Hematopoietic multipotent progenitor cell treated with erythropoietin and hydrocortisone succinate and interleukin-3 and kit ligand, for 8 days (in vitro differentiated cells): ENCODE measurements at regions not wholly inside any gene's neighbourhood (a gene's known extent, or its start where the extent isn't known, plus 50 kb on each side); places are given as distances from the start of the nearest gene placed in this dataset.

Experiments
- DNase-seq: peaks from one replicate; pipeline ENCODE4 v3.0.0-alpha.2; 2015

DNA sequence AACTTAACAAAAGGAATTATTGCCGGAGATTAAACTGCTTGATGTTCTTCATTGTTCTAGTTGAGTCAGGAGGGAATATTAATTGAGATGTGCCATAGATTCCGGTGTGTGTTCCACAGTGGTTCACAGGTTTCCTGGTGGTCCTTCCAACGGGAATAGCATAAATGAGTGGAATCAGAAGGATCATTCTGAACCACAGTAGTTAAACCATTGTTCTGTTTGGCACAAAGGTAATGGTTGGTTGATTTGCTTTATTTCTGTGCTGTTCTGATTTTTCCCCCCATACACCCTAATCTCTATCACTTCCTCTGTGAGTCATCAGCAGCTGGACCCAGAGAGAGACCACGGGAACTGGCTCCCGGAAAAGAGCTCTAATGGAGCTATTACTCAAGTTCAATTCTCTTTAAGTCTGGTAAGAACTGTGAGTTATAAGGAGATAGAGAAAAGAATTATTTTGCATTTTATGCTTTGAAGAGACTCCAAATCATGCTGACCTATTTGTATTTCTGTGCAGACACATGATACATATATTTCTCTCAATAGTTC, 627.2 kb downstream of the ZIC1 start:
- DNase-seq: no peak

GRCh38 chr3:148042663-148043445, 633.7 kb downstream of the ZIC1 start:
- DNase-seq: no peak

DNA sequence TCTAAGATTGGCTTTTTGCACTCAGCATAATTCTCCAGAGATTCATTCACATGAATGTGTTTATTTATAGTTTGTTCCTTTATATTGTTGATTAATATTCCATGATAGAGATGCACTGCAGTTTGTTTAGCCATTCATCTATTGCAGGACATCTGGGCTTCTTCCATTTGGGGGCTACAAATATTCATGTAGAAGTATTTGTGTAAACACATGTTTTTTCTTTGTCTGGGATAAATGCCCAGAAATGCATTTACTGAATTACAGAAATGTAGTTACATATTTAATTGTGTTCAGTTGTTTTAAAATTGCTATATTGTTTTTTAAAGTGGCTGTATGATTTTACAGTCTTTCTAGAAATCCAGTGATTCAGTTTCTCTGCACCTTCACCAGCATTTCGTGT, 635.0 kb downstream of the ZIC1 start:
- no peak for DNase-seq

DNA sequence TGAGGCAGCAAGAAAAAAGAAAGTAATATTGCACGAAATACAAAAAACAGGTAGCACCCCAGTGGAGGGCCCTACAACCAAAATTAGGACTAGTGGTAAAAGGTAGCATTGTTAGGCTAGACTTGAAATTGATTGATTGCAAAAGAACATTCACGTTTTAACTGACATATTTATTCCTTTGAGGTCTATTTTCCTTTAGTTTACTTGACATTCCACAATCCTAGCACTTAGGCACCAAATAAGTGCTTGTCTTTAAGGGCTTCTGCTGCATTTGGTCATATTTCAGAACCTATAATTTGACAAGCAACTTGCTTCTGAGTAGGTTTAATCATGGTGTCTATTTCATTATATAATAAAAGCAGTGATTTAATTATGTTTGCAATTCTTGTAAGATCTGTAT, 642.7 kb upstream of the AGTR1 start:
- no peak for DNase-seq

- no peak for DNase-seq
These were observed 635.1 kb upstream of the AGTR1 start for GRCh38 chr3:148062590-148062989.

GRCh38 chr3:148066802-148067201, 630.9 kb upstream of the AGTR1 start:
- no peak for DNase-seq

DNA sequence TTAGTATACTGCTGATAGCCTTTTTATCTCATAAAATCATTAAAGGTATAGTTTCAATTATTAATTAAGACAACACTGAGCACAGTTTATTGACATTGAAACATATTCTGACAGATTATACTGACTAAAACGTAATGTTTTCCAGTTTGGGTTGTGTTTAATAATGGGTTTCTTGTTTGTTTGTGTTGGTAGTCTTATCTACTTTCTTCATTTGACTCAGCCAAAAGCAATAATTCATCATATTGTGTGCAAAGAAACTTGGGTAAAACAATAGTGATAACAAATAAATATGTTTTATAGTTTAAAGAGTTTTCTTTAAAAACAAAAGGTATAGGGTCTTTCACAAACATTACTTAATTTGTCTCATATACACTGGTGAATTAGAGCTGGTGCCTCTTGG, 629.2 kb upstream of the AGTR1 start:
- DNase-seq: no peak

DNA sequence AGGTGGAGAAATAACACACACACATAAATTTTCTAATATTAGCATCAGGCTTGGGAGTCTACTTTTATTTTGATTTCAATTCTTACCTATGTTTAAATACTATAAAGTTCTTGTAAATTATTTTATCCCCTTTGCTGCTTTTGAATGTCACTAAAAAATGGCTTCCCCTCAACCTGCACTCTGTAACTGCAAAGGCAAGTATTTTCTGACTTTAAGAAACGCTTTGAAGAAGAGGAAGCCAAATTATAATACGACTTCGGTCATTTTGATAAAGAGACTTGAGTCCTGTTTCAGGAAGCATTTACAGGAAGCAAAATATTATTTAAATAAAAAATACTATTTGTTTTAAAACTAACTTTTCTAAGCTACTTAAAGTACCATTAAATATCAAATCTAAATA, 627.7 kb upstream of the AGTR1 start:
- DNase-seq: no peak

DNA sequence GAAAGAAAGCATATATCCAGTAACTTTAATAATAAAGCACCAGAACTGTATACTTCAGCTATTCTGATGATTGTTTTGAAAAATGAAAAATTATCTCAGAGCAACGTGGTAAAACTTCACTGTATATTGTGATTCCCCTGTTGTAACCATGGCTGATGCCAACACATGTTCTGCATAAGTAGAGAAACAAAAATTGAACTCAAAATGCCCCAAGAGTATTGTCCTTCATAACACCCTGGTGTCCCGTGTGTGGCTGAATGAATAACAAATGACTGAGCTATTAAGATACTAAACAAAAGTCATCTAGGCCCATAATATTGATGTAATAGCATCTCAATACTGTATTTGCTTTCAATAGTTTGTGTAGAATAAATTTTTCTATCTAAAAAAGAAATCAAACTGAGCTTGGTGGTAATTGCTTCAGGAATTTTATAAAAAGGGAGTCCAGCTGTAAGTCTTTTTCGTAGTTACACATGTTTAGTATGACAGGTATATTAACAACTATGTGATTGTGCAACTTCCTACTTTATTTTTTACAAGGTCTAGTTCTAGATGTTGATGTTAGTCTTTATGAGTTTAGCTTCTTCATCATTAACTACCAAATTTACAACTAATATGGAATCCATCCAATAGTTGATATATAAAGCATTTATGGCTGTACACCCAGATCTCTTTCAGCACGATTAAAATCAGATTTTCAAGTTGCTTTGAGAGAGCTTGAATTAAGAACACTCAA, 623.8 kb upstream of the AGTR1 start:
- no peak for DNase-seq

DNA sequence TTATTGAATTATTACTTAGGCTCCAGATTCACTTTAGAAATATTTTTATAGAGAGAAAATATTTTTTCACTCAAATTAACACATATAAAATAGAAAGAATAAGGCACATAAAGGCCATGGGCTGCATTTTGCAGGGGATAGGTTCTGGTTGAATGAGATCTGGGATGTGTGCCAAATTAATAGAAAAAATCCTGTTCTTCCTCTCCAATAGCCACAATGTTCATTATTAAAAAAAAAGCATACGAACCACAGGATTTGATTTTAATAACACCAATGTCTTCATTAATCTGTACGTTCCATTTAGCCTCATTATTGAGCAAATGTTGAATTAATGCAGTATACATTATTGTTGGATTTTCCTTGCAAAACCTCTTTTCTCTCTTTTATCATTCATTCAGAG, 622.8 kb upstream of the AGTR1 start:
- no peak for DNase-seq

GRCh38 chr3:148075771-148076716, 621.7 kb upstream of the AGTR1 start:
- no peak for DNase-seq

DNA sequence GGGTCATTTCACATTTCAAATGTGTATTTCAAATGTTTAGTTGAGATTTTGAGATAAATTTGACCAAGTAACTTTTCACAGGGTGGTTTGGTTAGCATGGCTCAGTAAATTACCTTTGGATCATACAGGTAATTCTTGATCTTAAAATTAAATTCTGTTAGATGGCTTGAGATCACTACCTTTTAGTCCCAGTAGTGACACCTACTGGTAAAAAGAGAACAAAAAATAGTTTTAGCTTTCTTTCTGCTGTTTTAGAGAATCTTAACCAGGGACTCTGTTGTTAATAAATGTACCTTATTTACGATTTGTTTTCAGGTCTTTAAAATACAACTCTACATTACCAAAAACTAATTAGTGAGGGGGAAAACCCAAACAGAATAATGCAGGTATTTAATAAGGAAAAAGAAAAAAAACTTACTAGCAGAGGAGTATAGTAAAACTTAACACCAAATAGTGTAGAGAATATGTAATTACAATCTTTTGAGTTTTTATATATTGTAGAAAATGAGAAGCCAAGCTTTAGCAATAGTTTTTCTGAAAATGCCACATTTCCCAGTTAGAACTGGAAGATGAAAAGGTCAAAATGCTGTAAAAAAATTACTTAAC, 620.3 kb upstream of the AGTR1 start:
- peak; percentile 39 for DNase-seq

DNA sequence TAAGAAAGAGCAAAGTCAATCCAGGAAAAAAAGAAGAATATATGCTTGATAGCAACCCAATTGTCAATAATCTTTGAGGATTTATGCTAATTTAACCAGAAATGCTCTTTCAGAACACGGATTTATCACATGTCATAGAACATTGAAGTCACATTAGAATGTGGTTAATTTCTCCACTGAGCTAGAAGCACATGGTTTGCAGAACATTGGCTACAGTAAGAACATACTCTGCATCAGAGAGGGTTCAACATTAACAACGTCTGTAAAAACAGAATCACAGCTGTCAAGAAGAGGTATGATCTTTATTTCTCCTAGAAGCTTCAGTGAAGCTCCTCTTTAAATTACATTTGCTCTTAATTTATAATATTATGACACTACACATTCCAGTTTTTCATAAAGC, 619.7 kb upstream of the AGTR1 start:
- DNase-seq: no peak

DNA sequence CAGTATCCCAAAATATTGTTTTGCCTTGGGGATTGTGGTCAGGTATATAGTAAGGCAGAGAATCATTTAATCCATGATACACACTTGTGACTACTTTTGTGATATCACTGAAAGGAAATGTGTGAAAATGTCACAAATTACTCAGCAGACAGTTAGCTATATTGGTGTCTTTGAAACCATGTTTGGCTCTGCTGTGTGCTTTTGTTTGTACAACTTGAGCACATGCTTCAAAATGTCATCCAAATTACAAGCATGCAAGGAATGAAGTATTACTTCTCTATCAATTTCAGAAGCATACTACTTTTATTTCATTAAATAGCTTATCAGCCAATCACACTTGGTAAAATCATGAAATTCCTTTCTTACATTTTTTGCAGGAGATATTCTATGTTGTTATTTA, 619.0 kb upstream of the AGTR1 start:
- no peak for DNase-seq

- DNase-seq: no peak
These were observed 618.3 kb upstream of the AGTR1 start for GRCh38 chr3:148079370-148079769.

DNA sequence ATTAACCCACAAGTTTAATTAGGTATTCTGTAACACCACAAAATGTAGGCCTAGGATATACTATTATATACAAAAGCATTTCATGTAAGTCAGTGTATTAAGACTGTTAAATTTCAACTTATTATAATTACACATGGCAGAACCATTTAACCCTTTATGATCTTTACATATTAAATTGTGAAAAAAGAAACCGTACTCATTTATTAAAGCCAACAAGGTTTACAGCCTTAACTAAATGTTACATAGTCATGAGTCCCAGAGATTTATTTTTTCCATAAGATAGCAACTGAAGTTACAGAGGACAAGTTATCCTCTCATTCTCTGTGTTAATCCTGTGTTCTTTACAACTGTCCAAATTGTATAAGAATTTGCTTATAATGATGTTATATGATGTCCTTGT, 615.8 kb upstream of the AGTR1 start:
- no peak for DNase-seq

DNA sequence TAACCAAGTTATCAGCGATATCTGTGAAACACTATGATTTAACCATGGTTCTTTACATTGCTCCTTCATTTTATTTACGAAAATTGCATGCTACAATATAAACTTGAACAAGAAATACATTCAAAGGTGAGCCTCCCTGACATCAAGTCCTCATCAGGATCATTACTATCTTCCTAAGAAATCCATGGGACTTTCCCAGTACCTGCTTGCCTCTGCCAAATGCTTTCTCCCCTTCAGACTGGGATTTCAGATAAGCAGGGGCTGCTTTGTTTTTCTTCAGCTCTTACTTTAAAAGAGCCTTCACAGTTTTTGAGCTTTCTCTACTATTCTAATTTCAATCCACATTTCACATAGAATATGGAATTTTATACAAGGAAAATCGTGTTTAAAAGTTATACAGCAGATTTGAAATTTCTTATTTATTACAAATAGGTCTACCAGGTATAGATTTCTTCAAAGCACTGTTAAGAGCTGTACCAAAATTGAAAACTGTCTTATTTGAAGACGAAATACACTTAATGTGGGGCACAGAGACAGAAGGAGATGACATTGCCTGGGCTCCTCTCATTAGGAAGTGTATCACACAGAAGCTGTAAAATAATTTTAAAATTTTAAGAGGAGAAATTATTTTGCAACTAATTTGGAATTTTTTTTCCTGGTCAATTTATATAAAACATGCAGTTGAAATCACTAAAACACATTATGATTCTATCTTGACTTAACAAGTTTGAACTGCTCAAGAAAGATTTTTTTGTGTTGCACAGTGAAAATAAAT, 615.0 kb upstream of the AGTR1 start:
- no peak for DNase-seq

GRCh38 chr3:148083526-148084182, 614.0 kb upstream of the AGTR1 start:
- no peak for DNase-seq

DNA sequence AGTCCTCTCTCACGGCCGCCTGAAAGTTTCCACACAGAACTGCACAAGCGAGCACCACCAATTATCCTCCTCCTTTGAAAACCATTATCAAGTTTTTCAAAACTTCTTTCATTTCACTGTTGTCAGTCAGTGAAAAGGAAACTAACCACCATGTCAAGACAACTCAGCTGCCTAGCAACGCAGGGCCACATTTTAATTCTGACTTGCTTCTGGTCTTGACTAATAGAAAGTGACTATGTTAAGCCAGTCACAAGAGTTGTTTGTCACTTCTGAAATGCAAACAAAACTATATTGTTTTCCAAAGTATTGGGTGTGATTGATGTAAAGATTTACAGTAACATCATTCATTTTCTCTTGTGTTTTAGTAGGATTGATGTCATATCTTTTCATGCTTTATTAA, 612.8 kb upstream of the AGTR1 start:
- no peak for DNase-seq

GRCh38 chr3:148087601-148088371, 609.9 kb upstream of the AGTR1 start:
- no peak for DNase-seq

DNA sequence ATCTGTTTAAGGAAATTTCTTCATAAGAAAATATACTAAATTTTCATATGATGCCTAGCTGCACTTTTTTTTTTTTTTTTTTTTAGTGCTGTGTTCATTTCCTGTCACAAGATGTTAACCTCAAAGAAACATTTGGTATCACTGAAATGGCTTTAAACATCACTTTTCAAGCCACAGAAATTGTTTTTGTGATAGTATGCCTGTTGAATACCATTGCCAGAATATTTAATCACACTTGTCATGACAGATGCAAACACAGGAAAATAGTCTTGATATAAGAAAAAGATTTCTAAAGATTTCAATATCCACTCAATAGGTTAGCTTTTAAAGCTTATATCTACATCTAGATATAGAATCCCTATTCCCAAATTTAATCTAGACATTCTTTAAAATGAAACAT, 608.5 kb upstream of the AGTR1 start:
- no peak for DNase-seq
